ENCODE measurements at regions not wholly inside any gene's neighbourhood (a gene's known extent, or its start where the extent isn't known, plus 50 kb on each side); places are given as distances from the start of the nearest gene placed in this dataset.

GRCh38 chr1:112056354-112056753 is 66.9 kb upstream of the KCND3 start:
- no peak for TF ChIP-seq CTCF (IDR thresholded peaks at IDR 0.05; ENCODE audit: poor library complexity)
- TF ChIP-seq EZH2phosphoT487 (IDR thresholded peaks at IDR 0.05; ENCODE audit: low read depth, severe bottlenecking, unreplicated experiment) = no peak
- TF ChIP-seq EZH2 (IDR thresholded peaks at IDR 0.05; ENCODE audit: borderline replicate concordance) = no peak

Measured in hepatocyte (in vitro differentiated cells).